HG02763 (cell line): ENCODE measurements at regions not wholly inside any gene's neighbourhood (a gene's known extent, or its start where the extent isn't known, plus 50 kb on each side); places are given as distances from the start of the nearest gene placed in this dataset.
"Not testable (repeated sequence)": the region's sequence is repeated elsewhere in the genome, so short reads cannot be mapped to it uniquely, and the experiment has no call there.

Source experiments
- ATAC-seq: cut with Tn5 transposase; IDR thresholded peaks from one replicate; pipeline ENCODE4 v1.9.1; 2021; ENCODE audit warnings: mild to moderate bottlenecking, moderate library complexity; ENCODE audit not compliant: unreplicated experiment

GRCh38 chr12:88855301-88855700 lies 275.0 kb upstream of the KITLG start:
- ATAC-seq: no peak

- no peak for ATAC-seq
Measured at GRCh38 chr12:88854260-88854659, 274.0 kb upstream of the KITLG start.

GRCh38 chr12:88847246-88847645 lies 267.0 kb upstream of the KITLG start:
- not testable (repeated sequence) for ATAC-seq

- ATAC-seq: no peak
Measured at GRCh38 chr12:88844426-88844825, 264.2 kb upstream of the KITLG start.

GRCh38 chr12:88842314-88842713 lies 262.0 kb upstream of the KITLG start:
- ATAC-seq: no peak

- no peak for ATAC-seq
Measured at GRCh38 chr12:88839486-88839885, 259.2 kb upstream of the KITLG start.

- no peak for ATAC-seq
Measured at GRCh38 chr12:88836156-88836555, 255.9 kb upstream of the KITLG start.

- no peak for ATAC-seq
Measured at GRCh38 chr12:88834226-88834625, 254.0 kb upstream of the KITLG start.

GRCh38 chr12:88833641-88834116 lies 253.4 kb upstream of the KITLG start:
- no peak for ATAC-seq

GRCh38 chr12:88828537-88828936 lies 248.3 kb upstream of the KITLG start:
- not testable (repeated sequence) for ATAC-seq

GRCh38 chr12:88820012-88820411 lies 239.7 kb upstream of the KITLG start:
- no peak for ATAC-seq

GRCh38 chr12:88816201-88816600 lies 235.9 kb upstream of the KITLG start:
- no peak for ATAC-seq

- no peak for ATAC-seq
Measured at GRCh38 chr12:88814779-88815178, 234.5 kb upstream of the KITLG start.

GRCh38 chr12:88812610-88813009 lies 232.3 kb upstream of the KITLG start:
- no peak for ATAC-seq

- ATAC-seq: no peak
Measured at GRCh38 chr12:88810806-88811205, 230.5 kb upstream of the KITLG start.

GRCh38 chr12:88809841-88810240 lies 229.6 kb upstream of the KITLG start:
- not testable (repeated sequence) for ATAC-seq

GRCh38 chr12:88805692-88806091 lies 225.4 kb upstream of the KITLG start:
- no peak for ATAC-seq

- no peak for ATAC-seq
Measured at GRCh38 chr12:88805286-88805685, 225.0 kb upstream of the KITLG start.

GRCh38 chr12:88802096-88802706 lies 221.9 kb upstream of the KITLG start:
- no peak for ATAC-seq

- no peak for ATAC-seq
Measured at GRCh38 chr12:88801227-88802095, 221.2 kb upstream of the KITLG start.

- ATAC-seq: no peak
Measured at GRCh38 chr12:88793096-88793495, 212.8 kb upstream of the KITLG start.

- no peak for ATAC-seq
Measured at GRCh38 chr12:88790231-88790630, 210.0 kb upstream of the KITLG start.
